NT2/D1 (cell line): ENCODE measurements at regions not wholly inside any gene's neighbourhood (a gene's known extent, or its start where the extent isn't known, plus 50 kb on each side); places are given as distances from the start of the nearest gene placed in this dataset.

Experiments used
- SUZ12 ChIP-seq: IDR thresholded peaks from 2 replicates; pipeline ENCODE4 v1.6.1; 2011; ENCODE audit not compliant: insufficient read length, insufficient read depth; ENCODE audit errors: extremely low read depth
- YY1 ChIP-seq: IDR thresholded peaks from 2 replicates; pipeline ENCODE4 v1.6.1; 2011; ENCODE audit not compliant: insufficient read length, insufficient read depth
- ZNF274 ChIP-seq: IDR thresholded peaks from 2 replicates; pipeline ENCODE4 v1.6.1; 2011; ENCODE audit warnings: mild to moderate bottlenecking, low read depth, low read length

- TF ChIP-seq YY1 (no peak), ZNF274 (no peak), SUZ12 (no peak)
These were observed 541.4 kb downstream of the TCERG1L start for GRCh38 chr10:130770018-130770630.
